ENCODE measurements at regions not wholly inside any gene's neighbourhood (a gene's known extent, or its start where the extent isn't known, plus 50 kb on each side); places are given as distances from the start of the nearest gene placed in this dataset.

GRCh38 chr13:106390367-106390766 lies 145.1 kb downstream of the EFNB2 start:
- ATAC-seq: no peak
- no peaks in the 10 kb centered on the region for H3K4me1 Mint-ChIP-seq
- no peak overlapping the region for H3K4me3 Mint-ChIP-seq
- DNase-seq: no peak
- Histone ChIP-seq H3K27me3 (ENCODE audit: control insufficient read depth in 2 of 2, insufficient read depth in 2 of 2, low read length in 2 of 2) (no peaks in the 10 kb centered on the region), H3K4me1 (ENCODE audit: control insufficient read depth in 2 of 2, insufficient read depth in 2 of 2, low read length in 2 of 2) (no peaks in the 10 kb centered on the region), H3K4me3 (ENCODE audit: low read length) (no peak overlapping the region), H3K27ac (ENCODE audit: low read depth, low read length) (no peak overlapping the region), H3K9me3 (ENCODE audit: control insufficient read depth in 2 of 3, low read length in 3 of 3) (no peaks in the 10 kb centered on the region), H3K36me3 (ENCODE audit: control insufficient read depth in 2 of 3, insufficient read depth in 3 of 3, low read length in 3 of 3) (no peaks in the 10 kb centered on the region)
- H3K9me3 Mint-ChIP-seq: peaks cover 0 to 3% (median 0%) of the 10 kb centered on the region in 11 donors
- no peak overlapping the region for H3K27ac Mint-ChIP-seq
- intact Hi-C loops (cut with micrococcal nuclease): no loop called here
- H3K36me3 Mint-ChIP-seq: peaks cover 0 to 3% (median 0%) of the 10 kb centered on the region in 5 donors
- ChIA-PET POLR2A (no interaction called here), CTCF (no interaction called here)
- peaks cover 0 to 23% (median 0%) of the 10 kb centered on the region in 5 donors for H3K27me3 Mint-ChIP-seq

GRCh38 chr13:106385654-106386053 lies 149.8 kb downstream of the EFNB2 start:
- ATAC-seq (no peak), DNase-seq (no peak)
- H3K27ac ChIP-seq (ENCODE audit: low read depth, low read length): no peak overlapping the region
- H3K36me3 ChIP-seq (ENCODE audit: control insufficient read depth in 2 of 3, insufficient read depth in 3 of 3, low read length in 3 of 3): no peaks in the 10 kb centered on the region
- H3K4me3 Mint-ChIP-seq: no peak overlapping the region
- no peak overlapping the region for H3K4me3 ChIP-seq (ENCODE audit: low read length)
- ChIA-PET POLR2A (no interaction called here), CTCF (no interaction called here)
- H3K4me1 Mint-ChIP-seq: no peaks in the 10 kb centered on the region
- H3K4me1 ChIP-seq (ENCODE audit: control insufficient read depth in 2 of 2, insufficient read depth in 2 of 2, low read length in 2 of 2): no peaks in the 10 kb centered on the region
- H3K9me3 ChIP-seq (ENCODE audit: control insufficient read depth in 2 of 3, low read length in 3 of 3): no peaks in the 10 kb centered on the region
- no peaks in the 10 kb centered on the region for H3K27me3 ChIP-seq (ENCODE audit: control insufficient read depth in 2 of 2, insufficient read depth in 2 of 2, low read length in 2 of 2)
- H3K9me3 Mint-ChIP-seq: peaks cover 0 to 3% (median 0%) of the 10 kb centered on the region in 11 donors
- no peaks in the 10 kb centered on the region for H3K36me3 Mint-ChIP-seq
- intact Hi-C loops (cut with micrococcal nuclease): no loop called here
- H3K27me3 Mint-ChIP-seq: peaks cover 0 to 16% (median 0%) of the 10 kb centered on the region in 5 donors
- H3K27ac Mint-ChIP-seq: no peak overlapping the region

- Histone ChIP-seq H3K4me3 (ENCODE audit: low read length) (no peak overlapping the region), H3K9me3 (ENCODE audit: control insufficient read depth in 2 of 3, low read length in 3 of 3) (no peaks in the 10 kb centered on the region), H3K4me1 (ENCODE audit: control insufficient read depth in 2 of 2, insufficient read depth in 2 of 2, low read length in 2 of 2) (no peaks in the 10 kb centered on the region), H3K27me3 (ENCODE audit: control insufficient read depth in 2 of 2, insufficient read depth in 2 of 2, low read length in 2 of 2) (no peaks in the 10 kb centered on the region), H3K27ac (ENCODE audit: low read depth, low read length) (no peak overlapping the region), H3K36me3 (ENCODE audit: control insufficient read depth in 2 of 3, insufficient read depth in 3 of 3, low read length in 3 of 3) (no peaks in the 10 kb centered on the region)
- H3K27ac Mint-ChIP-seq: no peak overlapping the region
- DNase-seq (no peak), ATAC-seq (no peak)
- H3K27me3 Mint-ChIP-seq: peaks cover 0 to 13% (median 0%) of the 10 kb centered on the region in 5 donors
- CTCF ChIA-PET: no interaction called here
- no peaks in the 10 kb centered on the region for H3K4me1 Mint-ChIP-seq
- intact Hi-C loops (cut with micrococcal nuclease): no loop called here
- H3K9me3 Mint-ChIP-seq: peaks cover 0 to under 1% (median 0%) of the 10 kb centered on the region in 11 donors
- POLR2A ChIA-PET: no interaction called here
- H3K36me3 Mint-ChIP-seq: no peaks in the 10 kb centered on the region
- no peak overlapping the region for H3K4me3 Mint-ChIP-seq
Measured at GRCh38 chr13:106384516-106384915, 150.9 kb downstream of the EFNB2 start.

DNA sequence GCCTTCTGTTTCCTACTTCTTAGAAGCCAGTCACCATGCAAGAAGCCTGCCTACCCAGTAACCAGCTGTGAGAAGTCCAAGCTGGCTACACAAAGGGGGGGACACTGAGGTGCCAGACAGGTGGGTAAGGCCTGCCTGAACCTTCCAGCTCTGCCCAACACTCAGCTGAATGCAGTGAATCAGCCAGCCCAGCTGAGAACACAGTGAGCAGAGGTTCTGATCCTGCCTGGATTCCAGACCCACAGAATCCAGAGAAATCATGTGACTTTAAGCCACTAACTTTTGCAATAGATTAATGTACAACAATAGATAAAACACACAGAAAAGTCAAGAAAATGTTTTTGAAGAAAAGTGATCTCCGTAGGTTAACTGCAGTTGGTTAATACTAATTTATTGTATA lies 151.7 kb downstream of the EFNB2 start:
- no peaks in the 10 kb centered on the region for H3K36me3 ChIP-seq (ENCODE audit: control insufficient read depth in 2 of 3, insufficient read depth in 3 of 3, low read length in 3 of 3)

GRCh38 chr13:106382534-106382933 lies 152.9 kb downstream of the EFNB2 start:
- Mint-ChIP-seq H3K4me3 (no peak overlapping the region), H3K4me1 (no peaks in the 10 kb centered on the region), H3K9me3 (no peaks in the 10 kb centered on the region), H3K27me3 (peaks cover 0 to 15% (median 5%) of the 10 kb centered on the region in 5 donors), H3K36me3 (no peaks in the 10 kb centered on the region), H3K27ac (no peak overlapping the region)
- H3K27ac ChIP-seq (ENCODE audit: low read depth, low read length): no peak overlapping the region
- intact Hi-C loops (cut with micrococcal nuclease): no loop called here
- ChIA-PET CTCF (no interaction called here), POLR2A (no interaction called here)
- no peak overlapping the region for H3K4me3 ChIP-seq (ENCODE audit: low read length)
- no peaks in the 10 kb centered on the region for H3K9me3 ChIP-seq (ENCODE audit: control insufficient read depth in 2 of 3, low read length in 3 of 3)
- H3K27me3 ChIP-seq (ENCODE audit: control insufficient read depth in 2 of 2, insufficient read depth in 2 of 2, low read length in 2 of 2): no peaks in the 10 kb centered on the region
- DNase-seq (no peak), ATAC-seq (no peak)
- no peaks in the 10 kb centered on the region for H3K4me1 ChIP-seq (ENCODE audit: control insufficient read depth in 2 of 2, insufficient read depth in 2 of 2, low read length in 2 of 2)
- no peaks in the 10 kb centered on the region for H3K36me3 ChIP-seq (ENCODE audit: control insufficient read depth in 2 of 3, insufficient read depth in 3 of 3, low read length in 3 of 3)

More for the DNA sequence above, 151.7 kb downstream of the EFNB2 start:
- Histone ChIP-seq H3K27me3 (ENCODE audit: control insufficient read depth in 2 of 2, insufficient read depth in 2 of 2, low read length in 2 of 2) (no peaks in the 10 kb centered on the region), H3K4me1 (ENCODE audit: control insufficient read depth in 2 of 2, insufficient read depth in 2 of 2, low read length in 2 of 2) (no peaks in the 10 kb centered on the region), H3K27ac (ENCODE audit: low read depth, low read length) (no peak overlapping the region), H3K9me3 (ENCODE audit: control insufficient read depth in 2 of 3, low read length in 3 of 3) (no peaks in the 10 kb centered on the region), H3K4me3 (ENCODE audit: low read length) (no peak overlapping the region)
- peaks cover 0 to 11% (median 3%) of the 10 kb centered on the region in 5 donors for H3K27me3 Mint-ChIP-seq
- no peak overlapping the region for H3K27ac Mint-ChIP-seq
- ChIA-PET CTCF (no interaction called here), POLR2A (no interaction called here)
- H3K9me3 Mint-ChIP-seq: no peaks in the 10 kb centered on the region
- DNase-seq (no peak), ATAC-seq (no peak)
- intact Hi-C loops (cut with micrococcal nuclease): no loop called here
- no peaks in the 10 kb centered on the region for H3K4me1 Mint-ChIP-seq
- no peaks in the 10 kb centered on the region for H3K36me3 Mint-ChIP-seq
- H3K4me3 Mint-ChIP-seq: no peak overlapping the region

DNA sequence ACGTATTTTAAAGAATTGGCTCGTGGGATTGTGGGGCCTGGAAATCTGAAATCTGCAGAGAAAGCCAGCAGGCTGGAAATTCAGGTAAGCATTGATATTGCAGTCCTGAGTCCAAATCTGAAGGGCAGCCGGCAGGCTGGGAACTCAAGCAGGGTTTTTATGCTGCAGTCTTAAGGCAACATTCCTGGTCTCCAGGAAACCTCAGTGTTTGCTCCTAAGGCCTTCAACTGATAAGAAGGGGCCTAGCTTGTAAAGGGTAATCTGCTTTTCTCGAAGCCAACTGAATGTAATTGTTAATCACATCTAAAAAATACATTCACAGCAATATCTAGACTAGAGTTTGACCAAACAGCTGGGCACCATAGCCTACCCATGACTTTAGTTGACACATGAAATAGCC lies 154.4 kb downstream of the EFNB2 start:
- ATAC-seq: no peak
- DNase-seq: no peak
- Mint-ChIP-seq H3K4me1 (peaks cover 0 to 2% (median 0%) of the 10 kb centered on the region in 7 donors), H3K9me3 (no peaks in the 10 kb centered on the region), H3K27me3 (peaks cover 0 to 13% (median 8%) of the 10 kb centered on the region in 5 donors), H3K4me3 (no peak overlapping the region), H3K36me3 (no peaks in the 10 kb centered on the region), H3K27ac (no peak overlapping the region)
- no peaks in the 10 kb centered on the region for H3K27me3 ChIP-seq (ENCODE audit: control insufficient read depth in 2 of 2, insufficient read depth in 2 of 2, low read length in 2 of 2)
- no peak overlapping the region for H3K4me3 ChIP-seq (ENCODE audit: low read length)
- no peak overlapping the region for H3K27ac ChIP-seq (ENCODE audit: low read depth, low read length)
- no peaks in the 10 kb centered on the region for H3K9me3 ChIP-seq (ENCODE audit: control insufficient read depth in 2 of 3, low read length in 3 of 3)
- intact Hi-C loops (cut with micrococcal nuclease): no loop called here
- H3K4me1 ChIP-seq (ENCODE audit: control insufficient read depth in 2 of 2, insufficient read depth in 2 of 2, low read length in 2 of 2): no peaks in the 10 kb centered on the region
- H3K36me3 ChIP-seq (ENCODE audit: control insufficient read depth in 2 of 3, insufficient read depth in 3 of 3, low read length in 3 of 3): no peaks in the 10 kb centered on the region
- CTCF ChIA-PET: no interaction called here
- POLR2A ChIA-PET: no interaction called here

- Histone ChIP-seq H3K36me3 (ENCODE audit: control insufficient read depth in 2 of 3, insufficient read depth in 3 of 3, low read length in 3 of 3) (no peaks in the 10 kb centered on the region), H3K4me3 (ENCODE audit: low read length) (no peak overlapping the region), H3K4me1 (ENCODE audit: control insufficient read depth in 2 of 2, insufficient read depth in 2 of 2, low read length in 2 of 2) (no peaks in the 10 kb centered on the region), H3K9me3 (ENCODE audit: control insufficient read depth in 2 of 3, low read length in 3 of 3) (no peaks in the 10 kb centered on the region), H3K27ac (ENCODE audit: low read depth, low read length) (no peak overlapping the region), H3K27me3 (ENCODE audit: control insufficient read depth in 2 of 2, insufficient read depth in 2 of 2, low read length in 2 of 2) (no peaks in the 10 kb centered on the region)
- DNase-seq (no peak), ATAC-seq (no peak)
- POLR2A ChIA-PET: no interaction called here
- H3K9me3 Mint-ChIP-seq: peaks cover 0 to 2% (median 0%) of the 10 kb centered on the region in 11 donors
- no peaks in the 10 kb centered on the region for H3K36me3 Mint-ChIP-seq
- H3K4me1 Mint-ChIP-seq: peaks cover 0 to 2% (median 0%) of the 10 kb centered on the region in 7 donors
- no peak overlapping the region for H3K27ac Mint-ChIP-seq
- H3K27me3 Mint-ChIP-seq: peaks cover 0 to 23% (median 13%) of the 10 kb centered on the region in 5 donors
- CTCF ChIA-PET: no interaction called here
- intact Hi-C loops (cut with micrococcal nuclease): no loop called here
- no peak overlapping the region for H3K4me3 Mint-ChIP-seq
Measured at GRCh38 chr13:106377931-106378662, 157.4 kb downstream of the EFNB2 start.
